ENCODE measurements at regions not wholly inside any gene's neighbourhood (a gene's known extent, or its start where the extent isn't known, plus 50 kb on each side); places are given as distances from the start of the nearest gene placed in this dataset.

GRCh38 chr14:48786498-48786897 is 799.7 kb downstream of the RPS29 start:
- no peaks in the 10 kb centered on the region for H3F3A ChIP-seq (replicated peaks; ENCODE audit: insufficient read depth)
- CTCF ChIA-PET: no interaction called here
- no peak overlapping the region for H3K9ac ChIP-seq
- 52% methylated on average over 2 of the region's 2 CpGs for WGBS (ENCODE audit: low lambda C conversion rate)
- no peaks in the 10 kb centered on the region for H3K9me3 ChIP-seq
- no peak for DNase-seq
- no peaks in the 10 kb centered on the region for H3K9me2 ChIP-seq
- TF ChIP-seq FOSL2 (IDR thresholded peaks at IDR 0.05; ENCODE audit: borderline replicate concordance, low read depth): no peak
- TF ChIP-seq CHD2 (IDR thresholded peaks at IDR 0.05; ENCODE audit: low read length, partially characterized antibody): no peak
- no peak for TF ChIP-seq TCF12 (IDR thresholded peaks at IDR 0.05)
- TF ChIP-seq EZH2phosphoT487 (IDR thresholded peaks at IDR 0.05; ENCODE audit: borderline replicate concordance, low read depth): no peak
- no peak for TF ChIP-seq MXI1 (IDR thresholded peaks at IDR 0.05; ENCODE audit: low read depth, low read length)
- TF ChIP-seq RXRA (IDR thresholded peaks at IDR 0.05; ENCODE audit: borderline replicate concordance, low read depth): no peak
- TF ChIP-seq POLR2AphosphoS5 (IDR thresholded peaks at IDR 0.05; ENCODE audit: low read depth, low read length): no peak
- no peak for TF ChIP-seq NFIC (IDR thresholded peaks at IDR 0.05; ENCODE audit: borderline replicate concordance)
- no peak for TF ChIP-seq FOXJ3 (CRISPR knock-in tag; IDR thresholded peaks at IDR 0.05)
- TF ChIP-seq, protein P1, sequence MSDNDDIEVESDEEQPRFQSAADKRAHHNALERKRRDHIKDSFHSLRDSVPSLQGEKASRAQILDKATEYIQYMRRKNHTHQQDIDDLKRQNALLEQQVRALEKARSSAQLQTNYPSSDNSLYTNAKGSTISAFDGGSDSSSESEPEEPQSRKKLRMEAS (IDR thresholded peaks at IDR 0.05; ENCODE audit: low read depth): no peak
- no peak for TF ChIP-seq SIN3A (IDR thresholded peaks at IDR 0.05; ENCODE audit: borderline replicate concordance, low read depth, low read length)
- TF ChIP-seq EP300 (IDR thresholded peaks at IDR 0.05; ENCODE audit: borderline replicate concordance in 1 of 2, low read depth in 1 of 2, low read length in 1 of 2): no peak
- TF ChIP-seq PBX3 (IDR thresholded peaks at IDR 0.05): no peak
- TF ChIP-seq, protein P2, sequence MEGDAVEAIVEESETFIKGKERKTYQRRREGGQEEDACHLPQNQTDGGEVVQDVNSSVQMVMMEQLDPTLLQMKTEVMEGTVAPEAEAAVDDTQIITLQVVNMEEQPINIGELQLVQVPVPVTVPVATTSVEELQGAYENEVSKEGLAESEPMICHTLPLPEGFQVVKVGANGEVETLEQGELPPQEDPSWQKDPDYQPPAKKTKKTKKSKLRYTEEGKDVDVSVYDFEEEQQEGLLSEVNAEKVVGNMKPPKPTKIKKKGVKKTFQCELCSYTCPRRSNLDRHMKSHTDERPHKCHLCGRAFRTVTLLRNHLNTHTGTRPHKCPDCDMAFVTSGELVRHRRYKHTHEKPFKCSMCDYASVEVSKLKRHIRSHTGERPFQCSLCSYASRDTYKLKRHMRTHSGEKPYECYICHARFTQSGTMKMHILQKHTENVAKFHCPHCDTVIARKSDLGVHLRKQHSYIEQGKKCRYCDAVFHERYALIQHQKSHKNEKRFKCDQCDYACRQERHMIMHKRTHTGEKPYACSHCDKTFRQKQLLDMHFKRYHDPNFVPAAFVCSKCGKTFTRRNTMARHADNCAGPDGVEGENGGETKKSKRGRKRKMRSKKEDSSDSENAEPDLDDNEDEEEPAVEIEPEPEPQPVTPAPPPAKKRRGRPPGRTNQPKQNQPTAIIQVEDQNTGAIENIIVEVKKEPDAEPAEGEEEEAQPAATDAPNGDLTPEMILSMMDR (IDR thresholded peaks at IDR 0.05): no peak
- no peak for TF ChIP-seq NRF1 (IDR thresholded peaks at IDR 0.05; ENCODE audit: low read depth, low read length)
- TF ChIP-seq GABPA (IDR thresholded peaks at IDR 0.05; ENCODE audit: low read depth): no peak
- no peak for TF ChIP-seq GATA2 (CRISPR knock-in tag; IDR thresholded peaks at IDR 0.05)
- TF ChIP-seq, protein P3, sequence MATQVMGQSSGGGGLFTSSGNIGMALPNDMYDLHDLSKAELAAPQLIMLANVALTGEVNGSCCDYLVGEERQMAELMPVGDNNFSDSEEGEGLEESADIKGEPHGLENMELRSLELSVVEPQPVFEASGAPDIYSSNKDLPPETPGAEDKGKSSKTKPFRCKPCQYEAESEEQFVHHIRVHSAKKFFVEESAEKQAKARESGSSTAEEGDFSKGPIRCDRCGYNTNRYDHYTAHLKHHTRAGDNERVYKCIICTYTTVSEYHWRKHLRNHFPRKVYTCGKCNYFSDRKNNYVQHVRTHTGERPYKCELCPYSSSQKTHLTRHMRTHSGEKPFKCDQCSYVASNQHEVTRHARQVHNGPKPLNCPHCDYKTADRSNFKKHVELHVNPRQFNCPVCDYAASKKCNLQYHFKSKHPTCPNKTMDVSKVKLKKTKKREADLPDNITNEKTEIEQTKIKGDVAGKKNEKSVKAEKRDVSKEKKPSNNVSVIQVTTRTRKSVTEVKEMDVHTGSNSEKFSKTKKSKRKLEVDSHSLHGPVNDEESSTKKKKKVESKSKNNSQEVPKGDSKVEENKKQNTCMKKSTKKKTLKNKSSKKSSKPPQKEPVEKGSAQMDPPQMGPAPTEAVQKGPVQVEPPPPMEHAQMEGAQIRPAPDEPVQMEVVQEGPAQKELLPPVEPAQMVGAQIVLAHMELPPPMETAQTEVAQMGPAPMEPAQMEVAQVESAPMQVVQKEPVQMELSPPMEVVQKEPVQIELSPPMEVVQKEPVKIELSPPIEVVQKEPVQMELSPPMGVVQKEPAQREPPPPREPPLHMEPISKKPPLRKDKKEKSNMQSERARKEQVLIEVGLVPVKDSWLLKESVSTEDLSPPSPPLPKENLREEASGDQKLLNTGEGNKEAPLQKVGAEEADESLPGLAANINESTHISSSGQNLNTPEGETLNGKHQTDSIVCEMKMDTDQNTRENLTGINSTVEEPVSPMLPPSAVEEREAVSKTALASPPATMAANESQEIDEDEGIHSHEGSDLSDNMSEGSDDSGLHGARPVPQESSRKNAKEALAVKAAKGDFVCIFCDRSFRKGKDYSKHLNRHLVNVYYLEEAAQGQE (IDR thresholded peaks at IDR 0.05; ENCODE audit: low read depth, low read length): no peak
- TF ChIP-seq, protein P4, sequence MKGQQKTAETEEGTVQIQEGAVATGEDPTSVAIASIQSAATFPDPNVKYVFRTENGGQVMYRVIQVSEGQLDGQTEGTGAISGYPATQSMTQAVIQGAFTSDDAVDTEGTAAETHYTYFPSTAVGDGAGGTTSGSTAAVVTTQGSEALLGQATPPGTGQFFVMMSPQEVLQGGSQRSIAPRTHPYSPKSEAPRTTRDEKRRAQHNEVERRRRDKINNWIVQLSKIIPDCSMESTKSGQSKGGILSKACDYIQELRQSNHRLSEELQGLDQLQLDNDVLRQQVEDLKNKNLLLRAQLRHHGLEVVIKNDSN (IDR thresholded peaks at IDR 0.05; ENCODE audit: borderline replicate concordance, low read depth): no peak
- no peak for TF ChIP-seq RCOR1 (IDR thresholded peaks at IDR 0.05; ENCODE audit: low read length)
- POLR2A ChIA-PET: no interaction called here
- H2AFZ ChIP-seq (ENCODE audit: low read depth): no peak overlapping the region
- no peak overlapping the region for H3K4me2 ChIP-seq
- no peaks in the 10 kb centered on the region for H4K20me1 ChIP-seq (ENCODE audit: insufficient read depth)
- H3K27me3 ChIP-seq (ENCODE audit: insufficient read depth): no peaks in the 10 kb centered on the region
- H3K79me2 ChIP-seq (ENCODE audit: insufficient read depth): no peaks in the 10 kb centered on the region
- H3K4me1 ChIP-seq (ENCODE audit: control insufficient read depth in 1 of 2, insufficient read depth in 2 of 2, low read depth in 1 of 2, low read length in 1 of 2): no peaks in the 10 kb centered on the region
- no peaks in the 10 kb centered on the region for H3K36me3 ChIP-seq (replicated peaks in 1 of 2; ENCODE audit: control insufficient read depth in 1 of 2, insufficient read depth in 2 of 2, low read length in 1 of 2)
- no peak overlapping the region for H3K4me3 ChIP-seq (ENCODE audit: low read depth in 2 of 2, low read length in 1 of 2)
- no peak overlapping the region for H3K27ac ChIP-seq (ENCODE audit: low read depth in 2 of 2, low read length in 1 of 2)

Measured in SK-N-SH (cell line).